Activated T-helper 2 cell treated with anti-CD3 and anti-CD28 coated beads, Interferon-gamma antibody, Interleukin-2, Interleukin-4, amounts not matched to agents 10 μg/mL and 5 μg/mL and 100 μg/mL, durations not matched to agents 14 hours and 24 hours and 36 hours (primary cell): ENCODE measurements at regions not wholly inside any gene's neighbourhood (a gene's known extent, or its start where the extent isn't known, plus 50 kb on each side); places are given as distances from the start of the nearest gene placed in this dataset.

Experiments
- DNase-seq: peaks from one replicate; pipeline ENCODE4 v3.0.0; 2021; ENCODE audit warnings: low spot score
- H3K27ac Mint-ChIP-seq: one replicate; pipeline ENCODE4 v1.8.0; 2021; ENCODE audit warnings: mixed read lengths
- H3K27me3 Mint-ChIP-seq: one replicate; pipeline ENCODE4 v1.8.0; 2021; ENCODE audit warnings: low read depth, mixed read lengths
- H3K36me3 Mint-ChIP-seq: one replicate; pipeline ENCODE4 v1.8.0; 2021; ENCODE audit warnings: low read depth, mixed read lengths
- H3K4me1 Mint-ChIP-seq: one replicate; pipeline ENCODE4 v1.8.0; 2021; ENCODE audit warnings: low read depth, mixed read lengths
- H3K4me3 Mint-ChIP-seq: one replicate; pipeline ENCODE4 v1.8.0; 2021; ENCODE audit warnings: low read depth, mild to moderate bottlenecking, moderate library complexity, mixed read lengths
- H3K9me3 Mint-ChIP-seq: one replicate; pipeline ENCODE4 v1.8.0; 2021; ENCODE audit warnings: mixed read lengths
- intact Hi-C: fragments of 100-400 bp; cut with micrococcal nuclease; formaldehyde crosslinking; loops from one replicate; pipeline ENCODE4 v1.15.1; 2023

DNA sequence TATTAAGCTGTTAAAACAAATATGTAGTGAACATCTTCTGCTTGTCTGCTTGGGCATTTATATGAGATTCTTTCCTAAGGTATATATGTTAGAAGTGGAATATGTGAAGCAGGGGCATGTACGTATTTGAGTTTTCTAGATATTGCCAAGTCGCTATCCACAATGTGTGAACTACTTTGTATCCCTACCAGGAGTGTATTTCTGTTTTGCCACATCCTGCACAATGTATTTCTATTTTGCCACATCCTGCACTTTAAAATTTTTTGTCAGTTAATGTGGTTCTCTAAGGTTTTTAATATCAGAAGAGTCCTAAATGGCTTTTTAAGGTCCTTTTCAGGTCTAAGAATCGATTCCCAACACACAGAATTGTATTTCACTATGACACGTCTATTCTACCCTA lies 141.7 kb upstream of the ATP5MC3 start:
- DNase-seq = no peak
- Mint-ChIP-seq H3K4me3 (no peak overlapping the region), H3K27ac (no peak overlapping the region), H3K27me3 (peaks cover 6% of the 10 kb centered on the region), H3K9me3 (peaks cover 20% of the 10 kb centered on the region), H3K36me3 (no peaks in the 10 kb centered on the region), H3K4me1 (no peaks in the 10 kb centered on the region)
- intact Hi-C loops = no loop called here

DNA sequence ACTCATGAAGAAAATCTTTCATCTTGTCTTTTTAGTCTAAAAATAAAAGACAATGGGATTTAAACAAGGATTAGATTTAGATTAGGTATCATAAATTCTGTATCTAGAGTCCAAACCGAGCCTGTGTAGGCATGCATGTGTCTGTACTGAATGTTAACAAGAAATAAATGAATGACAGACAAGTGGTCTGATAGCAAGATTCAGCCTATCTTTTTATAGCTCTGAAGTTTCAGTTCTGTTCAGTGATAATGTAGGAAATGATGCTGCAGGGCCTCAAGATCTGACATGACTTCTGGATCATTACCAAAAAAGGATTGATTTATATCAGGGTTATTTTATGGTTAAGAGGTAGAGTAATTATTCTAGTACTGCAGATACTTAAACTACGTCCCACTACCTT lies 137.0 kb upstream of the ATP5MC3 start:
- H3K4me3 Mint-ChIP-seq = no peak overlapping the region
- no peaks in the 10 kb centered on the region for H3K36me3 Mint-ChIP-seq
- intact Hi-C loops = no loop called here
- no peaks in the 10 kb centered on the region for H3K4me1 Mint-ChIP-seq
- no peak for DNase-seq
- H3K27me3 Mint-ChIP-seq = peaks cover 18% of the 10 kb centered on the region
- H3K27ac Mint-ChIP-seq = no peak overlapping the region
- H3K9me3 Mint-ChIP-seq = no peaks in the 10 kb centered on the region

DNA sequence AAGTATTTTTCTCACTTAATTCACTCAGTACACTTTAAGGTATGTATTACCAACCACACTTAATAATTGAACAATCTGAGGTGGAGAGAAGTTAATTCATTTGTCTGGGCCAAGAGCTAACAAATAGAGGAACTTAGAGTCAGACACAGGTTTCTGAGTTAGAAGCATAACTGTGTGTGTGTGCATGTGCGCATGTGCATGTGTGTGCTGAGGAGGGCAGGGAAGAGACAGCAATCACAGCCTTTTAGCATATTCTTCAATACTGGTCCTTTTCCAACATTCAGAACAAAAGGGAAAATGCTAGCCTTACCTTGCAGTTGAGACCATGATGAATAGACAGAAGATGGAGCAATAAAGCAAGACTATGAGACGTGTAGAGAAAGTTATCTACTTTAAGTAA lies 136.2 kb upstream of the ATP5MC3 start:
- no peak overlapping the region for H3K4me3 Mint-ChIP-seq
- H3K36me3 Mint-ChIP-seq = no peaks in the 10 kb centered on the region
- DNase-seq = no peak
- no peaks in the 10 kb centered on the region for H3K4me1 Mint-ChIP-seq
- intact Hi-C loops = no loop called here
- H3K9me3 Mint-ChIP-seq = no peaks in the 10 kb centered on the region
- H3K27me3 Mint-ChIP-seq = peaks cover 22% of the 10 kb centered on the region
- no peak overlapping the region for H3K27ac Mint-ChIP-seq

DNA sequence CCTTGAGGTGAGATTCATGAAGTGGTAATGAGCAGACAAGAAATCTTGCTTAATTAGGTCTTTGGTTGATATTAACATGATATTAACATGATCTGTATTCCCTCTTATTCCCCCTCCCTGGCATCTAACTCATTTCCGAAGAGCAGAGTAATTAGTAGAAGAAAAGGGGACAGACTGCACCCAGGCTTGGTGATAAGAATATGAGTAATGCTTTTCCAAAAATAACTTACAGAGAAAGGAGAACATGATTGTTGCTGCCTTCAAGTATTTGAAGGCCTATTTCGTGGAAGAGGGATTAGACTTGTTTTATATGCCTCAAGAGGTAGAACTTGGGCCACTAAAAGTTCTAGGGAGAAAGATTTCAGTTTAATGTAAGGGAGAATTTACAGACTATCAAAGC lies 130.6 kb upstream of the ATP5MC3 start:
- intact Hi-C loops = no loop called here
- no peak for DNase-seq
- H3K4me1 Mint-ChIP-seq = no peaks in the 10 kb centered on the region
- H3K27ac Mint-ChIP-seq = no peak overlapping the region
- H3K4me3 Mint-ChIP-seq = no peak overlapping the region
- H3K27me3 Mint-ChIP-seq = peaks cover 24% of the 10 kb centered on the region
- H3K36me3 Mint-ChIP-seq = no peaks in the 10 kb centered on the region
- H3K9me3 Mint-ChIP-seq = no peaks in the 10 kb centered on the region

DNA sequence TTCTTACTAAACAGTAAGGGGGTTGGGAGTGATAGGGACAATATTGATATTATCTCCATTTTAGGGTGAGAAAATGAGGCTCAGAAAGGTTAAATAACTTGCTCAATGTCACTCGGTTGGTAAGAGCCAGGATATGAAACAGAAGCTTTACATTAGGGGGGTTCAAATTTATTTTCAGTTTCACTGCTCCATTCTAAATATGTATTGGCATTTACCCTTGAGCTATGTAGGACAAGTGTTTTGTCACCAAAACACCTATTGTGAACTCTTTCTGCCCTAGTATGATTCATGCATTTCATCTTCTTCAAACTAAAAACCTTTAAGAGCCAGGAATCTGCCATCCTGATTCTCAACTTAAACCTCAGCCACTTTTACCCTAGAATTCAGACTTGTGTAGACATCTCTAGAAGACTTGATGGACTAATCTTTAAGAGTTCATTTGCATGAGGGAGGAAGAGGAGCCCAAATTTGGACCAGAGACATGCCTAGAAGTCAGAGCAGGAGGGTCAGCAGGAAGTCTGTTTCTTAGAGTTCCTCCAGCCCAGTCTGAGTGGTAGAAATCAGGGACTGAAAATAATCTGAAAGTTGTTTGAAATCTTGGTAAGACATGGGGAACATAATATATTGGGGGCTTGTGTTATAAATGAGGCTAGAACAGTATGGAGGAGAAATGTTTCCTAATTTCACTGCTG lies 129.4 kb upstream of the ATP5MC3 start:
- Mint-ChIP-seq H3K27me3 (peaks cover 24% of the 10 kb centered on the region), H3K36me3 (no peaks in the 10 kb centered on the region), H3K9me3 (no peaks in the 10 kb centered on the region), H3K4me3 (no peak overlapping the region), H3K27ac (no peak overlapping the region), H3K4me1 (no peaks in the 10 kb centered on the region)
- intact Hi-C loops = no loop called here
- DNase-seq = no peak

DNA sequence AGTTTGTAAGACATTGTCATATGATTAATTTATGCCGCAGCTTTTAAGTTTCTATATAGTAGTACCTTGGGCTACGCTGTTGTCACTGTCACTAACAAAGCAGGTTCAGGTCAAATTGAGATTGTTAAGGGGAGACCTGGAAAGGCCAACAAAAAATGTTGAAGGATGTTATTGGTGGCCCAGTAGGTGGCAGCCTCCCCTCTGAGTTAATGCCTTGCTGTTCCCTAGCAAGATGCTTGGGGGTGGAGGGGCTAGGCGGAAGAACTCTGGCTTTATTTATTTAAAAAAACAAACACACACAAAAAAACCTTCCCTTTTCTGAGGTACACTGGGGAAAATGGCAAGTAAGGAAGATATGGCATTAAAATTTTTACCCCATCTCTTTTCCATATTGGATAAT lies 128.3 kb upstream of the ATP5MC3 start:
- no peak for DNase-seq
- Mint-ChIP-seq H3K9me3 (no peaks in the 10 kb centered on the region), H3K27me3 (peaks cover 27% of the 10 kb centered on the region), H3K4me1 (no peaks in the 10 kb centered on the region), H3K4me3 (no peak overlapping the region), H3K36me3 (no peaks in the 10 kb centered on the region), H3K27ac (no peak overlapping the region)
- intact Hi-C loops = no loop called here

DNA sequence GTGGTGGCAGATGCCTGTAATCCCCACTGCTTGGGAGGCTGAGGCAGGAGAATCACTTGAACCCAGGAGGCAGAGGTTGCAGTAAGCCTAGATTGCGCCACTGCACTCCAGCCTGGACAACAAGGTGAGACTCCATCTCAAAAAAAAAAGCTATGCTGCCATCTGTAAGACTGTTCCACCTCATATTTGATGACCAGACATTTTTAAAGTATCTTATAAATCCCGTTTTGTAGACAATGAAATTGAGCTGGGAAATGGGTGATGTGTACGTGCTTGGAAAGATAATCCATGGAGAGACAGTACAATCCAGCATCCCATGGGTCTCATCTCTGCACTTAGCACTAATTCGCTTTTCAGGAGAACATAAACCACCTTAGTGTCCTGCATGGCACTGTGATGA lies 126.5 kb upstream of the ATP5MC3 start:
- DNase-seq = no peak
- no peaks in the 10 kb centered on the region for H3K36me3 Mint-ChIP-seq
- no peak overlapping the region for H3K27ac Mint-ChIP-seq
- H3K27me3 Mint-ChIP-seq = peaks cover 22% of the 10 kb centered on the region
- H3K4me1 Mint-ChIP-seq = no peaks in the 10 kb centered on the region
- no peak overlapping the region for H3K4me3 Mint-ChIP-seq
- H3K9me3 Mint-ChIP-seq = no peaks in the 10 kb centered on the region
- intact Hi-C loops = no loop called here

DNA sequence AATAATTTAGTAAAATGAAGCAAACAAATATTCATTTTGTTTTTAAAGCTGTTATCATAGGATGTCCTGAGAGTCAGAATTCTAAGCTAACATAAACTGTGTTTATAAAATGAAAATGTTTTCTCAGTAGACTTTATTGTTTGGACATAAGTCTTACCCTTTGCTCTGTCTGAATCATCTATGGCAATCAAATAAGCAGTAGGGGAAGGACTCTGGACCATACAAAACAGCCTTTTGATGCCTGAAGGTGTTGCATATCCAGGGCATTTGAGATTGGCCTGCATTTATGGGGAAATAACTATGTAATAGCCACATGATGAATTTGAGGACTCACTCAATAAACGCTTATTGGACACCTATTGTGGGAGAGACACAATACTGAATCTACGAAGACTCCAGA lies 123.0 kb upstream of the ATP5MC3 start:
- intact Hi-C loops = no loop called here
- H3K27ac Mint-ChIP-seq = no peak overlapping the region
- H3K4me1 Mint-ChIP-seq = no peaks in the 10 kb centered on the region

DNA sequence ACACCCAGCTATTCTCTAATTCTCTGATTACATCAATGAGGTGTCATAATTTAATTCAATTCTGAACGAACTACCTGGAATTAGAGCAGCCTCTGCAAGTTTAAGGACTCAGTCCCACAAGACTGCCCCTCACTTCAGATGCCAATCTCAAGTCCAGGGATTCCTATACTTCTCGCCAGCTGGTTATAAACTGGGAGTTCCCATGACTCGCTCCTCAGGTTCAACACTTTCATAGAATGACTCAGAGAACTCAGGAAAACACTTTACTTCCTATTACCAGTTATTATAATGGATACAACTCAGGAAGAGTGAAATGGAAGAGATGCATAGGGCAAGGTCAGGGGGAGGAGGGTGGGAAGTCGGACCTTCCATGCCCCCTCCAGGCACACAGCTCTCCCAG lies 112.3 kb upstream of the ATP5MC3 start:
- intact Hi-C loops = no loop called here
- no peaks in the 10 kb centered on the region for H3K9me3 Mint-ChIP-seq
- H3K36me3 Mint-ChIP-seq = no peaks in the 10 kb centered on the region
- H3K27me3 Mint-ChIP-seq = peaks cover 32% of the 10 kb centered on the region
- H3K27ac Mint-ChIP-seq = no peak overlapping the region
- H3K4me3 Mint-ChIP-seq = no peak overlapping the region
- no peak for DNase-seq
- H3K4me1 Mint-ChIP-seq = no peaks in the 10 kb centered on the region

More for the DNA sequence above, 123.0 kb upstream of the ATP5MC3 start:
- Mint-ChIP-seq H3K27me3 (peaks cover 19% of the 10 kb centered on the region), H3K4me3 (no peak overlapping the region), H3K36me3 (no peaks in the 10 kb centered on the region), H3K9me3 (no peaks in the 10 kb centered on the region)
- DNase-seq = no peak

DNA sequence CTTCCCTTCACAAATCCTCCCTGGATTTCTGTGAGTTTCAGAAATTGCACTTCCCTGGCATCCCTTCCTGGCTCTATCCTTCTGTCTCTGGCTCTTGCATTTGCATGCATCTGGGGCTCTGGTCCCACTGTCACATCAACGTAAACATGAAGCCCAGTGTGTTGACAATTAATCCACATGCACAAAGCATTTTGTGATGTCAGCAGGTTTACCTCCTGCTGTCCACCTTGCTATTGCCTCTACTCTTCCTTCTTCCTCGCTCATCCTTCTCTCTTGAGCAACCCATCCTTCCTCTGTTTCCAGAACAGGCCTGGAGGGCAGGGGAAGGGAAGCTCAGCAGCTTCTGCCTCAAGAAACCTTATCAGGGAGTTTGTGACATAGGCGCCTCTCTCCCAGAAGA lies 111.7 kb upstream of the ATP5MC3 start:
- DNase-seq = no peak
- intact Hi-C loops = no loop called here
- Mint-ChIP-seq H3K9me3 (no peaks in the 10 kb centered on the region), H3K27me3 (peaks cover 35% of the 10 kb centered on the region), H3K36me3 (no peaks in the 10 kb centered on the region), H3K4me3 (no peak overlapping the region), H3K4me1 (no peaks in the 10 kb centered on the region), H3K27ac (no peak overlapping the region)

DNA sequence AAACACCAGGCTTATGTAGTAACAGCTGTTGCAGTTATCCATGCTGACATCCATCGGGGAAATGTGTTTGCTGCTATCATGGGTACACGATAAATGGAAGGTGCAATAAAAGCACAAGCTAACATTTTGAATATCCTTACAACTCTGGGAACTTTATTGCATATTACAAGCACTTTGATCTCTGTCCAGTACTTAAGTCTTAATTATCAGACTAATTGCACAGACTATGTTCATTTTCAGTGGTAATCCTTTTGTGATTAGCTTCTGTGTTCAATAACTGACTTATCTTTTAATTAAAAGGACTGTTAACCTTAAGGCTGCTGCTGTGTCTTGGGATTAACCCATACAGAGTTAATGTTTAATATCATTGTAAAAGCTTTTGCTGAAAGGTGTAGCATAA lies 101.4 kb upstream of the ATP5MC3 start:
- intact Hi-C loops = loop anchor here (1.0 to 5.0 kb wide), 4 partner anchors 80 to 586 kb away; no protein-coding TSS in a partner anchor
- Mint-ChIP-seq H3K4me3 (no peak overlapping the region), H3K4me1 (peaks cover 2% of the 10 kb centered on the region), H3K27me3 (peaks cover 18% of the 10 kb centered on the region), H3K9me3 (no peaks in the 10 kb centered on the region), H3K36me3 (no peaks in the 10 kb centered on the region), H3K27ac (no peak overlapping the region)
- DNase-seq = no peak

DNA sequence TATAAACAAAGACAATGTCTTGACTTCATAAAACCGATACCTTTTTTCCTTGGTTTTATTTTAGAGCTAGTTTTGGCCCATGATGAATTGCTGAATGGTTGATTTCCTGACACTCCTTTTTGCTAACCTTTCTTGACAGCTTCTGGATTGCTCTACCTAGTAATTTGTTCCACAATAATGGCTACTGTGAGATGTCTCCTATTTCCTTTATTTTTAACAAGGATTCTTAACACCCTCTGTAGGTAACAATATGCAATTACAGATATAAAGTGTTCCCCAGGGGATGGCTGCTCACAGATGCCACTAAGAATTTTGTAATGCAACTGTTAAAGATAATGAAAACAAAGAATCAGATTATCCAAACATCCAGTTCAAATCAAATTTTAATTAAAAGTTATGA lies 100.8 kb upstream of the ATP5MC3 start:
- Mint-ChIP-seq H3K36me3 (no peaks in the 10 kb centered on the region), H3K4me3 (no peak overlapping the region), H3K27ac (no peak overlapping the region), H3K27me3 (peaks cover 18% of the 10 kb centered on the region), H3K9me3 (no peaks in the 10 kb centered on the region), H3K4me1 (peaks cover 2% of the 10 kb centered on the region)
- intact Hi-C loops = loop anchor here (1.0 to 5.0 kb wide), 4 partner anchors 79 to 585 kb away; no protein-coding TSS in a partner anchor
- no peak for DNase-seq

DNA sequence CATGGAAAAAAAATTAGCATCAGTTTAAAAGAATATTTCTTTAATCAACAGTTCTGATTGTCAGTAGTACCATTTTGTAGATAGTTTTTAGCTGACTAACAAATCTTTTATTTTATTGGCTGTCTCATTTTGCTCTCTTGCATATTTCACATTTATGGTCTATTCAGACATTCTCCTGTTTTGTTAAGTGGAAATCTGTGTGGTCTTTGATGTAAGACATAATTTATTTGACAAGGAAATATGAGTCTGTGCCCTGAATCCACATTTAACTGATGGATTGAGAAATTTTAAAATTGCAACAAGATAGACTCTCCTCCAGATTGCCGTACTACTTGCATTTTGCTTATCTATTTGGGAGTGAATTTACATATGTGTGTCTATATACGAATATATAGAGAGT lies 96.3 kb upstream of the ATP5MC3 start:
- peaks cover 2% of the 10 kb centered on the region for H3K4me1 Mint-ChIP-seq
- H3K4me3 Mint-ChIP-seq = no peak overlapping the region
- no peaks in the 10 kb centered on the region for H3K36me3 Mint-ChIP-seq
- peaks cover 13% of the 10 kb centered on the region for H3K27me3 Mint-ChIP-seq
- no peak overlapping the region for H3K27ac Mint-ChIP-seq
- DNase-seq = no peak
- intact Hi-C loops = no loop called here
- H3K9me3 Mint-ChIP-seq = no peaks in the 10 kb centered on the region

DNA sequence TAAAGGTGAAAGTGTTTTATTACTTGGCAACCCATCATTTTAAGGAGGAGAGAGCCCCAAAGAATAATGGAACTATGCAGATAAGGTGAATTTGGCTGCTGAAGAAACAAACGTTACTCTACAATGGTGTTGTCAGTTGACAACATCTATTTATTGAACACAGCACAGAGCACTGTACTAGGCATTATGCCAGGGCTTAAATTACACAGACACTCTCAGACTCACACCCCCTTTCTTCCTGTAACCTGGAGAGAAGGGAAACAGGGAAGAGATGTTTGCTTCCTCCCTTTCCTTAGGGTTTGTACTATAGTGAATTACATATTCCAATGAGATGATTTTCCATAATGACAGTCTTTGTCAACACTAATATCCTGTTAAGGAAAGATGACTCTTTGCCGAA lies 94.0 kb upstream of the ATP5MC3 start:
- no peaks in the 10 kb centered on the region for H3K4me1 Mint-ChIP-seq
- no peaks in the 10 kb centered on the region for H3K9me3 Mint-ChIP-seq
- no peaks in the 10 kb centered on the region for H3K36me3 Mint-ChIP-seq
- intact Hi-C loops = no loop called here
- peaks cover 19% of the 10 kb centered on the region for H3K27me3 Mint-ChIP-seq
- H3K27ac Mint-ChIP-seq = no peak overlapping the region
- H3K4me3 Mint-ChIP-seq = no peak overlapping the region
- no peak for DNase-seq
